ENCODE measurements at regions not wholly inside any gene's neighbourhood (a gene's known extent, or its start where the extent isn't known, plus 50 kb on each side); places are given as distances from the start of the nearest gene placed in this dataset.

GRCh38 chr12:92603741-92604432, 98.9 kb upstream of the PLEKHG7 start:
- H4K20me1 ChIP-seq (ENCODE audit: insufficient read depth) = no peaks in the 10 kb centered on the region
- intact Hi-C loops (cut with micrococcal nuclease) = no loop called here
- H3K4me3 ChIP-seq (replicated peaks in 1 of 2; ENCODE audit: low read depth in 1 of 2, low read length in 2 of 2) = no peak overlapping the region
- BruUV-seq (replicated peaks) = no TSS peak
- H3K4me2 ChIP-seq (ENCODE audit: low read length) = no peak overlapping the region
- H2AFZ ChIP-seq (ENCODE audit: low read depth, low read length, poor library complexity, severe bottlenecking) = no peak overlapping the region
- no peak overlapping the region for H3K9ac ChIP-seq (ENCODE audit: low read length)
- no peaks in the 10 kb centered on the region for H3K79me2 ChIP-seq (ENCODE audit: insufficient read depth, low read length)
- ATAC-seq (no peak), DNase-seq (ENCODE audit: low read depth, low spot score) (no peak)
- H3K36me3 ChIP-seq (ENCODE audit: control insufficient read depth in 1 of 2, insufficient read depth in 2 of 2, low read length in 2 of 2) = no peaks in the 10 kb centered on the region
- ChIA-PET CTCF (no interaction called here), POLR2A (no interaction called here), RAD21 (ENCODE audit: low non-redundant PET in 1 of 2, low total read pairs in 2 of 2, uncharacterized antibody in 2 of 2, unreplicated experiment in 2 of 2) (no interaction called here)
- TF ChIP-seq ZNF274 (IDR thresholded peaks at IDR 0.05; ENCODE audit: low read depth, low read length) (no peak), CTCF (IDR thresholded peaks at IDR 0.05 in 2 of 3, conservative IDR thresholded peaks at IDR 0.05 in 1 of 3; ENCODE audit: borderline replicate concordance in 1 of 3, insufficient read depth in 1 of 3, low read depth in 2 of 3, low read length in 2 of 3) (peak in 2 of 3 experiments; percentile 19 to 31; a peak in 1 of 6 replicates)
- H3K9me3 ChIP-seq (ENCODE audit: control insufficient read depth in 1 of 2, insufficient read depth in 1 of 2, low read depth in 1 of 2, low read length in 2 of 2) = no peaks in the 10 kb centered on the region
- H3K4me1 ChIP-seq (ENCODE audit: control insufficient read depth in 1 of 2, insufficient read depth in 2 of 2, low read length in 2 of 2) = peaks cover 0 to 11% of the 10 kb centered on the region in 2 experiments; a peak in 1 of 4 replicates
- no peaks in the 10 kb centered on the region for H3K27me3 ChIP-seq (ENCODE audit: insufficient read depth, low read length)
- no peaks in the 10 kb centered on the region for H3K9me2 ChIP-seq (ENCODE audit: insufficient read depth)
- H3K27ac ChIP-seq (ENCODE audit: low read depth, low read length) = no peak overlapping the region

- Histone ChIP-seq H2AFZ (ENCODE audit: low read depth, low read length, poor library complexity, severe bottlenecking) (no peak overlapping the region), H3K36me3 (ENCODE audit: control insufficient read depth in 1 of 2, insufficient read depth in 2 of 2, low read length in 2 of 2) (no peaks in the 10 kb centered on the region), H3K4me3 (replicated peaks in 1 of 2; ENCODE audit: low read depth in 1 of 2, low read length in 2 of 2) (no peak overlapping the region), H3K9ac (ENCODE audit: low read length) (no peak overlapping the region), H3K27ac (ENCODE audit: low read depth, low read length) (no peak overlapping the region), H3K4me1 (ENCODE audit: control insufficient read depth in 1 of 2, insufficient read depth in 2 of 2, low read length in 2 of 2) (peaks cover 0 to 8% of the 10 kb centered on the region in 2 experiments; a peak in 1 of 4 replicates), H3K9me3 (ENCODE audit: control insufficient read depth in 1 of 2, insufficient read depth in 1 of 2, low read depth in 1 of 2, low read length in 2 of 2) (no peaks in the 10 kb centered on the region), H4K20me1 (ENCODE audit: insufficient read depth) (no peaks in the 10 kb centered on the region), H3K79me2 (ENCODE audit: insufficient read depth, low read length) (no peaks in the 10 kb centered on the region), H3K4me2 (ENCODE audit: low read length) (no peak overlapping the region), H3K9me2 (ENCODE audit: insufficient read depth) (no peaks in the 10 kb centered on the region), H3K27me3 (ENCODE audit: insufficient read depth, low read length) (no peaks in the 10 kb centered on the region)
- ChIA-PET RAD21 (ENCODE audit: low non-redundant PET in 1 of 2, low total read pairs in 2 of 2, uncharacterized antibody in 2 of 2, unreplicated experiment in 2 of 2) (no interaction called here), POLR2A (no interaction called here), CTCF (no interaction called here)
- BruUV-seq (replicated peaks) = no TSS peak
- ATAC-seq (no peak), DNase-seq (ENCODE audit: low read depth, low spot score) (no peak)
- intact Hi-C loops (cut with micrococcal nuclease) = no loop called here
- TF ChIP-seq EZH2 (IDR thresholded peaks at IDR 0.05) (no peak), POLR2A (IDR thresholded peaks at IDR 0.05; ENCODE audit: borderline replicate concordance, extremely low read depth, insufficient read depth, insufficient read length) (no peak), TCF7L2 (IDR thresholded peaks at IDR 0.05; ENCODE audit: borderline replicate concordance, extremely low read depth, insufficient read depth, insufficient read length) (no peak), ZNF274 (IDR thresholded peaks at IDR 0.05; ENCODE audit: low read depth, low read length) (no peak), YY1 (IDR thresholded peaks at IDR 0.05; ENCODE audit: extremely low read depth, insufficient replicate concordance, low read depth, low read length) (no peak), EGR1 (IDR thresholded peaks at IDR 0.05; ENCODE audit: low read depth) (no peak), ELF1 (IDR thresholded peaks at IDR 0.05; ENCODE audit: borderline replicate concordance, low read depth) (no peak), CTCF (IDR thresholded peaks at IDR 0.05 in 2 of 3, conservative IDR thresholded peaks at IDR 0.05 in 1 of 3; ENCODE audit: borderline replicate concordance in 1 of 3, insufficient read depth in 1 of 3, low read depth in 2 of 3, low read length in 2 of 3) (no peak), ZBTB33 (IDR thresholded peaks at IDR 0.05; ENCODE audit: extremely low read depth, insufficient replicate concordance, low read length) (no peak), EZH2phosphoT487 (IDR thresholded peaks at IDR 0.05; ENCODE audit: borderline replicate concordance) (no peak)
Observed at GRCh38 chr12:92602930-92603623, 99.7 kb upstream of the PLEKHG7 start.

All from HCT116 (cell line).